K562 (cell line): ENCODE measurements at regions not wholly inside any gene's neighbourhood (a gene's known extent, or its start where the extent isn't known, plus 50 kb on each side); places are given as distances from the start of the nearest gene placed in this dataset.

Source experiments
- ATAC-seq: fragments of 200-7000 bp; cut with Tn5 transposase; 3 replicates; pipeline ENCODE4 v1.9.1; 2020; ENCODE audit warnings: moderate library complexity
- BruUV-seq: library from RNA; stranded (reverse); fragments of 400-500 nt; replicated peaks from 2 replicates; lab custom pipeline; 2021; lab: Mats Ljungman, UMichigan
- CTCF ChIA-PET: fragments of 300-600 bp; formaldehyde crosslinking; extraction: SDS; loops from one replicate; lab custom pipeline; 2021; ENCODE audit warnings: low intra/inter-chr PET ratio; lab: Yijun Ruan, JAX
- POLR2A ChIA-PET: fragments of 300-600, 350-650 bp; sonication (Branson Sonifier 250); formaldehyde crosslinking; extraction: SDS; loops from one replicate; lab custom pipeline; 2021; ENCODE audit warnings: antibody characterized with exemption, inconsistent platforms; lab: Yijun Ruan, JAX
- DNase-seq, 4 experiments: peaks; one replicate each; pipeline versions ENCODE4 v3.0.0 to v3.0.0-alpha.2; 2011 to 2018; ENCODE audit warnings: low spot score in 3 of 4, mixed read lengths in 3 of 4; ENCODE audit errors: extremely low read depth in 1 of 4
- FAIRE-seq: peaks from 2 replicates; lab custom pipeline; 2011; peaks lifted over from hg19 to GRCh38; lab: Jason Lieb, UNC
- H2AFZ ChIP-seq: 2 replicates; pipeline ENCODE4 v1.6.0; 2011; ENCODE audit warnings: low read depth, low read length, control low read depth, inconsistent platforms
- H3K27ac ChIP-seq: fragments of 200-600 bp; 3 replicates; pipeline ENCODE4 v1.8.0; 2011; ENCODE audit warnings: low read depth, mild to moderate bottlenecking, control low read depth, inconsistent platforms, low read length, moderate library complexity, mixed read lengths; ENCODE audit errors: extremely low read depth
- H3K27me3 ChIP-seq, 2 experiments: fragments of 300-600 bp in 1 of 2; 2 replicates in 1 of 2; 3 replicates in 1 of 2; pipeline versions ENCODE4 v1.6.0 to v1.8.0; 2011; ENCODE audit warnings: inconsistent platforms in 2 of 2, low read length in 2 of 2, mild to moderate bottlenecking in 1 of 2, mixed read lengths in 1 of 2, moderate library complexity in 1 of 2; ENCODE audit not compliant: control insufficient read depth in 2 of 2, insufficient read depth in 2 of 2
- H3K36me3 ChIP-seq: fragments of 300-600 bp; 3 replicates; pipeline ENCODE4 v1.8.0; 2011; ENCODE audit warnings: mild to moderate bottlenecking, low read length, inconsistent platforms; ENCODE audit not compliant: control insufficient read depth, insufficient read depth
- H3K4me1 ChIP-seq, 2 experiments: fragments of 200-600 bp in 1 of 2; replicated peaks in 1 of 2; 2 replicates in 1 of 2; 3 replicates in 1 of 2; pipeline versions ENCODE4 v1.5.1 to v1.8.0; 2011; ENCODE audit warnings: inconsistent platforms in 2 of 2, low read length in 2 of 2, mild to moderate bottlenecking in 1 of 2, mixed read lengths in 1 of 2, moderate library complexity in 1 of 2; ENCODE audit not compliant: control insufficient read depth in 2 of 2, insufficient read depth in 2 of 2
- H3K4me2 ChIP-seq: 2 replicates; pipeline ENCODE4 v1.6.1; 2011; ENCODE audit warnings: low read length, control low read depth, inconsistent platforms, mixed read lengths; ENCODE audit not compliant: insufficient read depth
- H3K4me3 ChIP-seq: fragments of 200-600 bp; sonication (generic), shearing (Covaris generic); 2 replicates; pipeline ENCODE4 v1.5.1; 2016; ENCODE audit warnings: control low read depth, inconsistent platforms
- H3K79me2 ChIP-seq: fragments of 200-600 bp; 3 replicates; pipeline ENCODE4 v1.8.0; 2011; ENCODE audit warnings: low read length, inconsistent platforms; ENCODE audit not compliant: control insufficient read depth, insufficient read depth
- H3K9ac ChIP-seq, 2 experiments: 2 replicates each; pipeline versions ENCODE4 v1.6.0 to v1.6.1; 2011; ENCODE audit warnings: low read depth in 2 of 2, low read length in 2 of 2, control low read depth in 1 of 2, inconsistent platforms in 1 of 2, mild to moderate bottlenecking in 1 of 2, mixed read lengths in 1 of 2; ENCODE audit not compliant: insufficient read depth in 1 of 2
- H3K9me1 ChIP-seq: one replicate; pipeline ENCODE4 v1.6.0; 2011; ENCODE audit warnings: inconsistent platforms, mild to moderate bottlenecking, low read length, moderate library complexity; ENCODE audit not compliant: control insufficient read depth, insufficient read depth
- H3K9me3 ChIP-seq: replicated peaks from 2 replicates; pipeline ENCODE4 v1.5.1; 2011; ENCODE audit warnings: low read depth, low read length, inconsistent platforms; ENCODE audit not compliant: control insufficient read depth, insufficient read depth
- H4K20me1 ChIP-seq: replicated peaks from 2 replicates; pipeline ENCODE4 v1.6.1; 2011; ENCODE audit warnings: low read length, inconsistent platforms, mixed read lengths; ENCODE audit not compliant: control insufficient read depth, insufficient read depth
- ETV1 ChIP-seq: fragments of 450-650 bp; conservative IDR thresholded peaks from 2 replicates; pipeline ENCODE4 v1.6.1; 2016; ENCODE audit warnings: missing genetic modification characterization, control low read depth, low read depth, missing compliant biosample characterization
- EZH2 ChIP-seq: IDR thresholded peaks from 2 replicates; pipeline ENCODE4 v1.6.1; 2012; ENCODE audit warnings: low read depth, mild to moderate bottlenecking, inconsistent platforms, low read length, borderline replicate concordance
- LCOR ChIP-seq: sonication (generic); formaldehyde crosslinking; IDR thresholded peaks from 2 replicates; pipeline ENCODE4 v1.8.0; 2022; ENCODE audit warnings: mild to moderate bottlenecking, missing genetic modification reagents
- MTA1 ChIP-seq: fragments of 450-650 bp; IDR thresholded peaks from 2 replicates; pipeline ENCODE4 v1.6.1; 2017; ENCODE audit warnings: borderline replicate concordance
- RBM25 ChIP-seq: fragments of 200-400 bp; formaldehyde crosslinking; IDR thresholded peaks from 2 replicates; pipeline ENCODE4 v1.6.1; 2018; ENCODE audit warnings: low read length, low read depth, moderate library complexity; ENCODE audit not compliant: severe bottlenecking
- SPI1 ChIP-seq: IDR thresholded peaks from 2 replicates; pipeline ENCODE4 v1.6.1; 2011; ENCODE audit warnings: low read depth, low read length, control low read depth, borderline replicate concordance
- WGBS: fragments of 100-300 bp; shearing (Covaris generic); methylation state at CpG from one replicate; pipeline ENCODE4 v1.1.6; 2016; ENCODE audit warnings: low coverage, mixed read lengths; ENCODE audit not compliant: insufficient coverage; ENCODE audit errors: missing lambda C conversion rate; 5-methylcytosine and 5-hydroxymethylcytosine counted together
- in situ Hi-C: fragments of 300-500 bp; cut with MboI; formaldehyde crosslinking; loops from 4 replicates; pipeline ENCODE4 v1.15.0; 2018; ENCODE audit warnings: inconsistent platforms, mixed read lengths
- intact Hi-C: fragments of 100-400 bp; cut with micrococcal nuclease; formaldehyde crosslinking; loops from 2 replicates; pipeline ENCODE4 v1.14.2; 2022
- TF ChIP-seq, protein P1 (sequence below): fragments of 250-450 bp; sonication (Bioruptor Pico); IDR thresholded peaks from 2 replicates; pipeline ENCODE4 v1.5.0; 2020; ENCODE audit warnings: mild to moderate bottlenecking, borderline replicate concordance

DNA sequence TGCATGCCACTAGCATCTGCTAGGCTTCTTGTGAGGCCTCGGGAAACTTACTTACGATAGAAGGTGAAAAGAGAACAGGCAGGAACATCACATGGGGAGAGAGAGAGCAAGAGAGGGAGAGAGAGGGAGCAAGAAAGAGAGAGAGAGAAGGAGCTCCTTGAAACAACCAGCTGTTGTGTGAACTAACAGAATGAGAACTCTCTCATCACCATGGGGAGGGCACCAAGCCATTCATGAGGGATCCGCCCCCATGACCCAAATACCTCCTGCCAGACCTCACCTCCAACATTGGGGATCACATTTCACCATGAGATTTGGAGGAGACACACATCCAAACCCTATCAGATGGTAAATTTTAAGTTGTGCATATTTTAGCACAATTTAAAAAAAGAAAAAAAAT is 1217.2 kb downstream of the TYW1 start:
- H3K4me3 ChIP-seq = no peak overlapping the region
- TF ChIP-seq ETV1 (tag) (no peak), RBM25 (no peak), MTA1 (no peak), LCOR (CRISPR knock-in tag) (no peak), EZH2 (no peak), SPI1 (no peak)
- TF ChIP-seq, protein P1, sequence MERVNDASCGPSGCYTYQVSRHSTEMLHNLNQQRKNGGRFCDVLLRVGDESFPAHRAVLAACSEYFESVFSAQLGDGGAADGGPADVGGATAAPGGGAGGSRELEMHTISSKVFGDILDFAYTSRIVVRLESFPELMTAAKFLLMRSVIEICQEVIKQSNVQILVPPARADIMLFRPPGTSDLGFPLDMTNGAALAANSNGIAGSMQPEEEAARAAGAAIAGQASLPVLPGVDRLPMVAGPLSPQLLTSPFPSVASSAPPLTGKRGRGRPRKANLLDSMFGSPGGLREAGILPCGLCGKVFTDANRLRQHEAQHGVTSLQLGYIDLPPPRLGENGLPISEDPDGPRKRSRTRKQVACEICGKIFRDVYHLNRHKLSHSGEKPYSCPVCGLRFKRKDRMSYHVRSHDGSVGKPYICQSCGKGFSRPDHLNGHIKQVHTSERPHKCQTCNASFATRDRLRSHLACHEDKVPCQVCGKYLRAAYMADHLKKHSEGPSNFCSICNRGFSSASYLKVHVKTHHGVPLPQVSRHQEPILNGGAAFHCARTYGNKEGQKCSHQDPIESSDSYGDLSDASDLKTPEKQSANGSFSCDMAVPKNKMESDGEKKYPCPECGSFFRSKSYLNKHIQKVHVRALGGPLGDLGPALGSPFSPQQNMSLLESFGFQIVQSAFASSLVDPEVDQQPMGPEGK (CRISPR knock-in tag) = no peak
- no peaks in the 10 kb centered on the region for H3K9me3 ChIP-seq
- no peaks in the 10 kb centered on the region for H3K9me1 ChIP-seq
- whole genome bisulfite sequencing = 0% methylated on average over 3 of the region's 3 CpGs
- BruUV-seq = no TSS peak
- H3K4me1 ChIP-seq = no peaks in the 10 kb centered on the region
- ChIA-PET POLR2A (no interaction called here), CTCF (no interaction called here)
- no peak for FAIRE-seq
- H2AFZ ChIP-seq = no peak overlapping the region
- DNase-seq = no peak
- H3K4me2 ChIP-seq = no peak overlapping the region
- in situ Hi-C loops (no loop called here), intact Hi-C loops (no loop called here)
- H3K27me3 ChIP-seq = no peaks in the 10 kb centered on the region
- H3K27ac ChIP-seq = no peak overlapping the region
- no peaks in the 10 kb centered on the region for H4K20me1 ChIP-seq
- H3K79me2 ChIP-seq = no peaks in the 10 kb centered on the region
- H3K36me3 ChIP-seq = no peaks in the 10 kb centered on the region
- no peak overlapping the region for H3K9ac ChIP-seq
- no peak for ATAC-seq
